Common myeloid progenitor, CD34-positive (primary cell): ENCODE measurements at regions not wholly inside any gene's neighbourhood (a gene's known extent, or its start where the extent isn't known, plus 50 kb on each side); places are given as distances from the start of the nearest gene placed in this dataset.

ENCODE experiments used
- CTCF ChIA-PET: fragments of 350-600 bp; sonication (Branson Sonifier 250); formaldehyde crosslinking; loops from one replicate; lab custom pipeline; 2021; ENCODE audit warnings: antibody characterized with exemption; lab: Charles Lee
- POLR2A ChIA-PET: fragments of 350-600 bp; sonication (Branson Sonifier 250); formaldehyde crosslinking; loops from one replicate; lab custom pipeline; 2021; ENCODE audit warnings: antibody characterized with exemption; lab: Charles Lee
- DNase-seq, 3 donors: peaks; one replicate each; pipeline versions ENCODE4 v3.0.0 to v3.0.0-alpha.2; 2013
- H3K27ac ChIP-seq, 2 experiments: 1 replicate in 1 of 2; 2 replicates in 1 of 2; pipeline ENCODE4 v1.7.0; 2013; ENCODE audit warnings: inconsistent platforms in 2 of 2, low read length in 2 of 2, mild to moderate bottlenecking in 2 of 2, low read depth in 1 of 2, moderate library complexity in 1 of 2; ENCODE audit not compliant: severe bottlenecking in 2 of 2, insufficient read depth in 1 of 2, poor library complexity in 1 of 2
- H3K27me3 ChIP-seq, 5 experiments: replicated peaks in 2 of 5; 1 replicate in 3 of 5; 2 replicates in 2 of 5; pipeline versions ENCODE4 v1.6.1 to v1.7.0; 2013; ENCODE audit warnings: low read length in 4 of 5, mild to moderate bottlenecking in 2 of 5, moderate library complexity in 2 of 5, inconsistent platforms in 1 of 5; ENCODE audit not compliant: insufficient read depth in 5 of 5, control insufficient read depth in 4 of 5
- H3K36me3 ChIP-seq, 4 experiments: 1 replicate in 2 of 4; 2 replicates in 2 of 4; pipeline versions ENCODE4 v1.6.1 to v1.7.0; 2013; ENCODE audit warnings: low read length in 3 of 4, control low read depth in 1 of 4, mild to moderate bottlenecking in 1 of 4; ENCODE audit not compliant: control insufficient read depth in 4 of 4, insufficient read depth in 4 of 4
- H3K4me1 ChIP-seq, 4 experiments: 1 replicate in 3 of 4; 2 replicates in 1 of 4; pipeline versions ENCODE4 v1.6.1 to v1.7.1; 2013; ENCODE audit warnings: low read length in 3 of 4, mild to moderate bottlenecking in 3 of 4, control low read depth in 1 of 4, inconsistent platforms in 1 of 4, moderate library complexity in 1 of 4; ENCODE audit not compliant: control insufficient read depth in 4 of 4, insufficient read depth in 4 of 4; ENCODE audit errors: control extremely low read depth in 1 of 4
- H3K4me3 ChIP-seq, 7 experiments: 1 replicate in 4 of 7; 2 replicates in 3 of 7; pipeline versions ENCODE4 v1.5.1 to v1.7.0; 2013; ENCODE audit warnings: mild to moderate bottlenecking in 7 of 7, low read length in 6 of 7, moderate library complexity in 6 of 7, inconsistent platforms in 2 of 7, low read depth in 2 of 7, control low read depth in 1 of 7; ENCODE audit not compliant: insufficient read depth in 4 of 7, control insufficient read depth in 1 of 7; ENCODE audit errors: extremely low read depth in 1 of 7
- H3K9me3 ChIP-seq, 5 experiments: 1 replicate in 4 of 5; 2 replicates in 1 of 5; pipeline versions ENCODE4 v1.6.1 to v1.7.1; 2013; ENCODE audit warnings: low read length in 4 of 5, mild to moderate bottlenecking in 2 of 5, inconsistent platforms in 1 of 5, low read depth in 1 of 5, moderate library complexity in 1 of 5; ENCODE audit not compliant: control insufficient read depth in 4 of 5, insufficient read depth in 2 of 5; ENCODE audit errors: control extremely low read depth in 1 of 5
- WGBS: methylation state at CpG from one replicate; pipeline ENCODE4 v1.1.5; 2013; ENCODE audit not compliant: insufficient coverage; 5-methylcytosine and 5-hydroxymethylcytosine counted together

DNA sequence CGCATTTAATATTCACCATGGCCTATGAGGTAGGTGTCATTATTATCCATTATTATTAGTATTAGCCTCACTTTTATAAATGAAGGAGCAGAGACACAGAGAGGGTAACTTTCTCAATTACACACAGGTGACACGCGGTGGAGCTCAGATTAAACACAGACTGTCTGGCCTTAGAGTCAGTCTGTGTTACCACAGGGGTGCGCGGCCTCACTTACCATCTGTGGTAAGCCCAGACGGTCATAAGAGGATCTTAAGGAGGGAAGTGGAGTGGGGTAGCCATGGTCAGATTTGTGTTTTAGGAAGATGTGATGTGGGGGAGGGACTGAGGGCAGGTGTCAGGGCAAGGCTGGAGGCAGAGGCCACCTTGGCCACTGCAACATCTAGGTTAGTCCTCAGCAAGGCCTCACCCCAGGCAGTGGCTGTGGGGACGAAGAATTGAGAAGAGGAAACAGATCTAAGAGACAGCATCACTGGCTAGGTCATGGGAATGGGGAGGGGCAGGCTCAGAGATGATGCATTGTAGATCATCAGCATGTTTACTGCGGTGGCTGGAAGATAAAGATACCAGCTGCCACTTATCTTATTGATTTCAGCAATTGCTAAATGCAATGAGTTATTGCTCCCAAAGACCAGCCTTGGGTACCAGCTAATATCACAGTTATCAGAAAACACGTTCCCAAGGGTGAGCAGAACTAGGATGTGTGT is 67.1 kb downstream of the SERPINA3 start:
- Histone ChIP-seq H3K4me1 (no peaks in the 10 kb centered on the region), H3K4me3 (no peak overlapping the region), H3K9me3 (peaks cover 0 to 2% (median 0%) of the 10 kb centered on the region in 5 experiments), H3K27me3 (peaks cover 0 to 14% (median 0%) of the 10 kb centered on the region in 5 experiments), H3K27ac (no peak overlapping the region), H3K36me3 (no peaks in the 10 kb centered on the region)
- ChIA-PET CTCF (interaction anchor here (2.5 kb wide), 1 partner anchor 12 kb away, joined by 10 read pairs; no protein-coding TSS in a partner anchor), POLR2A (no interaction called here)
- no peak for DNase-seq
- WGBS, result 61% methylated on average over 8 of the region's 9 CpGs

DNA sequence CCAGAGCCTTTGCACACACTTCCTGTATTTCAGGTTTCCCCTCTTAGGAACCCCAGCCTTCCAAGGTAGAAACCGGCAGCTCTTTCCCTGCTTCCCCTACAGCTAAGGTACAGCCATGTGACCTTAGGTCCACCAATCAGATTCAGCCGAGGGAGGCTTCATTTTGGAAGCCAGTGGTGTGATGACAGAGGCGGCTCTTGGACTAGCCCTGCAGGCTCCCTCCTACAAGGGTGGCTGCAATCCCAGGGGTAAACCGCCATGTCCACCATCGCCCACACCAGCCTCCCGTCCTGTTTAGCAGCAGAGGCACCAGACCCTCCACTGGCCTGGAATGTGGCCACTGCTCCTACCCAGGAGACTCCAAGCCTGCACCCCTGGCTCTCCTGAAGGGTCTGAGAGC is 65.6 kb downstream of the SERPINA3 start:
- Histone ChIP-seq H3K4me1 (no peaks in the 10 kb centered on the region), H3K27me3 (peaks cover 0 to 16% (median 0%) of the 10 kb centered on the region in 5 experiments), H3K36me3 (no peaks in the 10 kb centered on the region), H3K27ac (no peak overlapping the region), H3K9me3 (peaks cover 0 to 2% (median 0%) of the 10 kb centered on the region in 5 experiments), H3K4me3 (no peak overlapping the region)
- POLR2A ChIA-PET, result no interaction called here
- 81% methylated on average over 4 of the region's 6 CpGs for WGBS
- no peak for DNase-seq
- CTCF ChIA-PET, result no interaction called here

DNA sequence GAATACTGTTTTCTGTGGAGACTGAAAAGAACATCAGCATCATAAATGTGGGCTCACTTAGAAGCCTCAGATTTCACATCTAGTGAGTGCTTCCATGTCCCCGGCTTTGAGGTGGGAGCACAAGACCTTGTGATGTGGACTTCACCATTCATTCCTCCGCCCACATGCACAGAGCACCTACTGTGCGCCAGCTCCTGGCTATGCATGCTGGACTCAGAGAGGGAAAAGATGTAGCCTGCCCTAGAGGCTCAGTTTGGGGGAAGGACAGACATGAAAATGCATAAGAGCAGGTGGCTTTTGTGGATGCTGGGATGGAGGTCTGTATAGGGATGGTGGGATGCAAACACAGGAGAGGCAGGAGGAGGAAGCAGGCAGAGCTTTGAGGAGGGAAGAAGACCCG is 65.0 kb downstream of the SERPINA3 start:
- H3K9me3 ChIP-seq, result peaks cover 0 to 2% (median 0%) of the 10 kb centered on the region in 5 experiments
- H3K4me1 ChIP-seq, result no peaks in the 10 kb centered on the region
- H3K27ac ChIP-seq, result no peak overlapping the region
- no peaks in the 10 kb centered on the region for H3K36me3 ChIP-seq
- peaks cover 0 to 14% (median 0%) of the 10 kb centered on the region in 5 experiments for H3K27me3 ChIP-seq
- CTCF ChIA-PET, result no interaction called here
- DNase-seq, result no peak
- H3K4me3 ChIP-seq, result no peak overlapping the region
- 71% methylated on average over 4 of the region's 4 CpGs for WGBS
- POLR2A ChIA-PET, result interaction anchor here (0.6 kb wide), 1 partner anchor 126 kb away, joined by 3 read pairs; no protein-coding TSS in a partner anchor

DNA sequence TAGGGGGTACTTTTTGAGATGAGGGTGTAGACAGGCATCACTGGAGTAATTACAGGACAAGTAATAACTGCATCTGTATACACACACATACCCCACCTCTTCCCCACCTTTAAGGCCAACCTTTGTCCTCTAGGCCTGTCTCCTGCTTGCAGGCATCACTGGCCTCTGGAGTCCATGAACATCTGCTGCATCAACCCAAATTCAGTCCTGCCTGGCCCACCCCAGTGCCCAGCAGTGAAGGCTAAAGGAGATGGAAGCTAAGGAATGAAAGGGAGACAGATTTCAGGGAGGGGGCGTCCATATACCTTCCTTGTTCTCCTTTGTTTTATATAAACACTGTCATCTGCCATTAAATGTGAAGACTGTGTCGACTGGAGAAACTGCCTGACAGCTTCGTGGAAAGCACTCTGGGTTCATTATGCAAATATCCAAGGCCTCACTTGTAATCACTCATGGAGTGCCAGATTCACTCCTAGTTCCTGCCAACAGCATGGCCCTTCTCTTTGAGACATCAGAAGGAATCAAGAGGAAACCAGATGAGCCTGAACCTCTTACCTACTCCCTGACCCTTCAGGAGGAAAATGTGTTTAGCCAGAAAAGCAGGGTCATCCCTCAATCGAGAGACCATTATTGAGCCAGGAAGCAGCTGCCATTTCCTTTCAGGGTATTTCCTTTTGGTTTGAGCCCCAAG is 64.4 kb downstream of the SERPINA3 start:
- ChIA-PET CTCF (no interaction called here), POLR2A (interaction anchor here (0.6 kb wide), 1 partner anchor 127 kb away, joined by 3 read pairs; no protein-coding TSS in a partner anchor)
- Histone ChIP-seq H3K27ac (no peak overlapping the region), H3K27me3 (peaks cover 0 to 8% (median 0%) of the 10 kb centered on the region in 5 experiments), H3K4me3 (no peak overlapping the region), H3K36me3 (no peaks in the 10 kb centered on the region), H3K9me3 (peaks cover 0 to 2% (median 0%) of the 10 kb centered on the region in 5 experiments), H3K4me1 (no peaks in the 10 kb centered on the region)
- no peak for DNase-seq
- WGBS, result 90% methylated on average over 3 of the region's 4 CpGs

DNA sequence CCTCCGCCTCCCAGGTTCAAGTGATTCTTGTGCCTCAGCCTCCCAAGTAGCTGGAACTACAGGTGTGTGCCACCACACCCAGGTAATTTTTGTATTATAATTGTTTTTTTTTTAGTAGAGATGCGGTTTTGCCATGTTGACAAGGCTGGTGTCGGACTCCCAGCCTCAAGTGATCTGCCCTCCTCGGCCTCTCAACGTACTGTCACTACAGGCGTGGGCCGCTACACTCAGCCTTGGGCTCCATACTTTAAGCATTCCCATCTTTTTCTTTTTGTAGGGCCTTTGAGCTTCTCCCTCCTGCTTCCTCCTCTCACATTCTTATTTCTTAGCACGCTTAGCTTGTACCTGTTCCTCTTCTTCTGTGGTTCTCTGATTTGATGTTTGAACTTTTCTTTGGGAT is 62.8 kb downstream of the SERPINA3 start:
- peaks cover 0 to 8% (median 0%) of the 10 kb centered on the region in 5 experiments for H3K27me3 ChIP-seq
- ChIA-PET CTCF (interaction anchor here (0.8 kb wide), 1 partner anchor 15 kb away, joined by 3 read pairs; no protein-coding TSS in a partner anchor), POLR2A (no interaction called here)
- H3K9me3 ChIP-seq, result no peaks in the 10 kb centered on the region
- H3K4me1 ChIP-seq, result no peaks in the 10 kb centered on the region
- H3K36me3 ChIP-seq, result no peaks in the 10 kb centered on the region
- H3K4me3 ChIP-seq, result no peak overlapping the region
- H3K27ac ChIP-seq, result no peak overlapping the region
- DNase-seq, result no peak
- 100% methylated on average over 5 of the region's 8 CpGs for WGBS

DNA sequence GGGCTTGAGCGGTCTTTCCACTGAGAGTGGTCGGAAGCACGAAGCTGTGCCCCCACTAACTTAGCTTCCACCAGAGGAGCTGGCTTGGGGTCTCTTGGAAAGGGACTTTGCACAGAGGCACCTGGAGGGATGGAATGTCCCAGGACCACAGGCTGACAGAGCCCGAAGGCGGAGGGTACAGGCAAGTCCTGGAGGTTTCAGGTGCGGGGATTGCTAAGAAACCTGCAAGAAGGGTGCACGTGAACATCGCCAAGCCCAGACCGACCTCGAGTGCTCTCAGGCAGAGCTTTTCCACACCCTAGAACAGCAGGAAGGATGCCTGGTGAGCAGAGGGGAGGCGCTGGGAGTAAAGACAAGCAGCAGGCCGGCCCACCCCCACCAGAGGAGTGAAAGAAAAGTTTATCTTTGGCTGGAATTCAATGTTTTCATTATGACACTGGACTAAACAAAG is 61.6 kb downstream of the SERPINA3 start:
- H3K9me3 ChIP-seq, result no peaks in the 10 kb centered on the region
- CTCF ChIA-PET, result no interaction called here
- peaks cover 0 to 8% (median 0%) of the 10 kb centered on the region in 5 experiments for H3K27me3 ChIP-seq
- H3K36me3 ChIP-seq, result no peaks in the 10 kb centered on the region
- H3K4me1 ChIP-seq, result no peaks in the 10 kb centered on the region
- DNase-seq, result no peak
- WGBS, result 88% methylated on average over 7 of the region's 12 CpGs
- POLR2A ChIA-PET, result no interaction called here
- no peak overlapping the region for H3K4me3 ChIP-seq
- no peak overlapping the region for H3K27ac ChIP-seq
